ENCODE measurements at regions not wholly inside any gene's neighbourhood (a gene's known extent, or its start where the extent isn't known, plus 50 kb on each side); places are given as distances from the start of the nearest gene placed in this dataset.

GRCh38 chr16:76824221-76824620 lies 366.8 kb upstream of the MON1B start:
- no peak for DNase-seq (ENCODE audit: low read depth)
- no peak overlapping the region for H3K4me3 ChIP-seq (ENCODE audit: low read length)
- no peak for TF ChIP-seq CTCF (conservative IDR thresholded peaks at IDR 0.05; ENCODE audit: low read length)

DNA sequence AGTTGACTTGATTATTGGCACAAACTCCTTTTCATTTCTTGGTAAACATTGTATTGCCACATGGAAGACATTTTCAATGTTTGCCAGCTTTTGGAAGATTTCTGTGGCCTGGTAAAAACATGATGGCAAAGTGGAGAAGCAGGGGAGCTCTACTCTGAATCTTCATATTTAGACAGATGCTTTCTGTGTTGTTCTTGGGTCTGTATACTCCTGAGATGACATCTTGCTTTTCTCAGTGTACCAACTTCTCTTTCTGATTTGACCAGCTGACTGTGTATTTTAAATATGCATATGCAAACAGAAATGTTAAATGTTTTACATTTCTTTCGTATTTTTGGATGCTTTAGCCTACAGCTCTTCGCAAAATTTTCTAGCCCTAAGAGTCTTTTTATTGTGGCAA lies 366.2 kb upstream of the MON1B start:
- no peak for TF ChIP-seq CTCF (conservative IDR thresholded peaks at IDR 0.05; ENCODE audit: low read length)
- no peak overlapping the region for H3K4me3 ChIP-seq (ENCODE audit: low read length)
- DNase-seq (ENCODE audit: low read depth) = no peak

DNA sequence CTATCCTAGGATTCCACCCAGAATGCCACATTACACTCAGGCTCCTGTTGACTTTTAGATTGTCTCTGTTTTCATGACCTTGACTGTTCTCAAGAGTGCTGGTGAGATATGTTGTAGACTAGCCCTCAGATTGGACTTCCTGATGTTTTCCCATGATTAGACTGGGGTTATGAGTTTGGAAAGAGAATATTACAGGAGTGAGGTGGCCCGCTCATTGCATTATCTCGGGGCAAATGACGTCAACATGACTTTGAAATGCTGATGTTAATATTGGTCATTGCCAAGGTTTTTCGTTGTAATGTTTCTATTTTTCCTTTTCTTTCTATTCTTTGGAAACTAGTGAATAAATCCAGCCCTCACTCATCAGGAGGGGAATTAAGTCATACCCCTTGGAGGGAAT lies 355.7 kb upstream of the MON1B start:
- no peak for DNase-seq (ENCODE audit: low read depth)
- H3K4me3 ChIP-seq (ENCODE audit: low read length) = no peak overlapping the region
- no peak for TF ChIP-seq CTCF (conservative IDR thresholded peaks at IDR 0.05; ENCODE audit: low read length)

DNA sequence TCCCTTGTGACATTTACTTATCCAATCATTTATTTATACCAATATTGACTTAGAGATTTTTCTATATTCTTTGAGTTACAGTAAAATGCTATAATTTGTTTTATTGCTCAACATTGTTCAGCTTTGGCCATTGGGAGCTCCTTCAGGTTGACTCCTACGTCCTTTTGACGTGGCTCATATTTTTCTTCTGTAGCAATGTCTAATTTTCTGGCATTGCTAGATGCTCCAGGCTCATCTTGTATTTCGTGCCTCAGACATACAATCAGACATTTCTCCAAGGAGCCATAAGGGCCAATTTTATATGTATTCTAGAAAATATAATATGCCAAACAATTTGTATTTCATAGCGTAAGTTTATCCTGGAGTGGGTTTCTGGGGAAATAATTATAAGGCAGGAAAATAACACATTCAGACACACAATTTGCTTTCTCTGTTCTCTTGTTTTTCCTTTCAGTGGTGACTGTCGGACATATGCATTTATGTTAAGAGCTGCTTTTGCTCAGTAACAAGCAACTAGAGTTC lies 355.1 kb upstream of the MON1B start:
- DNase-seq (ENCODE audit: low read depth) = no peak
- no peak for TF ChIP-seq CTCF (conservative IDR thresholded peaks at IDR 0.05; ENCODE audit: low read length)
- no peak overlapping the region for H3K4me3 ChIP-seq (ENCODE audit: low read length)

DNA sequence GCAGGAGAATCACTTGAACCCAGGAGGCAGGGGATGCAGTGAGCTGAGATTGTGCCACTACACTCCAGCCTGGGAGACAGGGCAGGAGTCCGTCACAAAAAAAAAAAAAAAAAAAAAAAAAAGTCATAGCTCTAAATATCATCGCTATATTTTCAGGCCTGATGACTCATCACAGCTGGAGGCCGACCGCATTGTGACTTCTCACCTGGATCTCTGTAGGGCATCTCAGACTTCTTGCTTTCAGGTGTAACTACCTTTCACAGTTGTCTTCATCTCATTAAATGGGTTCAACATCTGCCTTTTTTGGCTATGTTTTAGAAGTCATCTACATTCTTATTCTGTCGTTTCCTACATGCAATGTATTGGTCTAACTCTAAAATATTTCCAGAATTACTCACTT lies 353.1 kb upstream of the MON1B start:
- no peak for TF ChIP-seq CTCF (conservative IDR thresholded peaks at IDR 0.05; ENCODE audit: low read length)
- DNase-seq (ENCODE audit: low read depth) = no peak
- H3K4me3 ChIP-seq (ENCODE audit: low read length) = no peak overlapping the region

GRCh38 chr16:76854234-76854633 lies 336.8 kb upstream of the MON1B start:
- TF ChIP-seq CTCF (conservative IDR thresholded peaks at IDR 0.05; ENCODE audit: low read length) = peak; percentile 25
- DNase-seq (ENCODE audit: low read depth) = no peak
- no peak overlapping the region for H3K4me3 ChIP-seq (ENCODE audit: low read length)

DNA sequence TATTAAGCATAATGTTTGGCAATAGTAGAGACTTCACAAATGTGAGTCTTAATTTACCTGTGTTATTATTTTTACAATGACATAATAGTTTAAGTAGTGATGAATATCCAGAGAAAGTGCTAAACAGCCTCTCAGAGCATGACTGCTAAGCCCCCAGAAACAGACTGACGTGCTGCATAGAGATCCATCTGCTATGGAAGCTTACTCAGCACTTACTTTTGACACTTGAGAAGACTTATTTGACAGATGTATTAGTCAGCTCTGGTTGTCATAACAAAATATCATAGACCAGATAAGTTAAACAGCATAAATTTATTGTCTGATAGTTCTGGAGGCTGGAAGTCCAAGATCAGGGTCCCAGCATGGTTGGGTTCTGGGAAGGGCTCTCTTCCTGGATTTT lies 334.9 kb upstream of the MON1B start:
- no peak overlapping the region for H3K4me3 ChIP-seq (ENCODE audit: low read length)
- no peak for DNase-seq (ENCODE audit: low read depth)
- no peak for TF ChIP-seq CTCF (conservative IDR thresholded peaks at IDR 0.05; ENCODE audit: low read length)
